ENCODE measurements at regions not wholly inside any gene's neighbourhood (a gene's known extent, or its start where the extent isn't known, plus 50 kb on each side); places are given as distances from the start of the nearest gene placed in this dataset.

DNA sequence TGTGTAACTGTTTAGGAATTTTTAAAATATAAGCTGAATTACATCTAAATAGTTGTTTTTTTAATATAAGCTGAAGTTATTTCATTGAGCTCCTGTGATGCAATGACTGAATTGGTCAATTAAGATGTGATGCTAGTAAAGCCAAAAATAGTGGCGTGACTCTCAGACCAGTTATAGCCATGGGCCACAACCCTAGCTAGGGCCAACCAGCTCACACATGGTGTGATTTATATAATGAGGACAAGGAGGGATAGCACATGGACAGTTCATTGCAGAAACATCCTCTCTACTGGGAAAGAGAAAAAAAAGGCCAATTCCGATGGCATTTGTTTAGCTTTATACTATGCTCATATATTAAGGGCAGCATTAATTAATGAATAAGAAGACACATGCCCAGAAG, 119.3 kb upstream of the PROX1 start:
- DNase-seq (ENCODE audit: low read depth in 2 of 2) = no peak

DNA sequence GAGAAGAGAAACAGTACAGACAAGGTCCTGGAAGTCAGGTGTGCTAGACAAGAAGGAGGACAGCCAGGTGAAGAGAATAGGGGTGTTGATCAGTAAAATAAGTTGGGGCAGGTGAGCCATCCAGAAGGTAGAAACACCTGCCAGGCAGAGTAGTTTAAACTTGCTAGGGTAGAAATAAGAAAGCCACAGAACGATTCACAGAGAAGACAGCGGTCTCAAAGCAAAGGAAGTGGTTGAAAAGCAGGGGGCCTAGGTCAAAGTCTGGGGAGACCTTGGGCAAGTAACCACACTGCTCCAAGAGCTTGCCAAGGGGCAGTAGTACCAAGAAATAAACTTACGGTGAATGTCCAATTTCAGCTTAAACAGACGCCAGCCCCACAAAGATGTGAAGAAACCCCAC, 116.6 kb upstream of the PROX1 start:
- no peak for DNase-seq (ENCODE audit: low read depth in 2 of 2)

DNA sequence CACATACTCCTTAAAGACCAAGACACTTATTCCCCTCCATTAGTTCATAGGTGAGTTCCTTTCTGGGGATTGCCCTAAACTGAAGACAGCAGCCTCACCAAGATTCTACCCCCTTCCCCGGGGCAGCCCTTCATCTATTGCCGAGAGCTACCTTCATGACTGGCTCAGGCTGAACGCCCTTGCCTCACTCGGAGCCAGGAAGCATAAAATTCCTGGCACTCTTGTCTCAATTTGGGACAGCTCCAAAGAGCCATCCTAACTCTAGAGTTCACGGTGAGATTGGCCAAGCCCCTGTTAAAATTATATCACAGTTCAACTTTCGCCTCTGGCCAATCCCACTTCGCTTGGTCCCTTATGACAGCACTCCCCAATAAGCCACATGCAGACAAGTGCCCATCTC, 113.0 kb upstream of the PROX1 start:
- no peak for DNase-seq (ENCODE audit: low read depth in 2 of 2)

DNA sequence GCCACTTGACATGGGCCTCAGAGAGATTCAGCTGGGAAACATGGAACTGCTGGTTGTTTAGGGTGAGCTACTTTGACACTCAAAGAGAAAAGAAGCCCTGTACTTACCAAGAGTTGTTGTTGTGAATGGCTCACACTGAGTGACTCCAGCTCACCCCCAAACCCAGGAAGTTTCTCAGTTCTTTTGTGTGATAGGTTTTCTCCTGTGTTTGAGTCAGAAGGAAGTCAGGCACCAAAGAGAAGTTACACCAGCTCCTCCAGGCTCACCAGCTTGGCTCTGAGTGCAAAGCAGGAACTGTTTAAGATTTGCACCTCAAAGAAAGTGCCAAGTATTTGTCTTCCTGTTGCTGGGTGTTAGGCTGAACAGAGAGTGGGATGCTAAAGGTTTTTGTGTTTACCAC, 111.2 kb upstream of the PROX1 start:
- DNase-seq (ENCODE audit: low read depth in 2 of 2) = no peak

DNA sequence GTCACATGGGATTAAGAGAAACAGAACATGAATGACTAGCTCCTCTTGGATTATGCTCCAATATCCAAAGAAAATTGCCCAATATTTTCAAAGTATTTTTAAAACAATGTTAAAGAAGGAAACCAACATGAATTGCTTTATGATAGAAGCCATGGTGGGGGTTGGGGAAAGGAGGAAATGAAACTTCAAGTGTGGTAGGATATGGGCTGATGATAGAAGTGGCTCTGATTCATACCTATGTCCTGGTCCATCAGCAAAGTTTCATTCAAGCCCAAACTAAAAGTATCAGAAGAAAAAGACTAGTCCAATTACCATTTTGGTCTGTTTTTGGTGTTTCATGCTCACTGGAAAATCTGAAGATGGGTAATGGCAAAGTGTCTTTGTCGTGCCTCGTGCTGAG, 104.2 kb upstream of the PROX1 start:
- DNase-seq (ENCODE audit: low read depth in 2 of 2) = no peak

DNA sequence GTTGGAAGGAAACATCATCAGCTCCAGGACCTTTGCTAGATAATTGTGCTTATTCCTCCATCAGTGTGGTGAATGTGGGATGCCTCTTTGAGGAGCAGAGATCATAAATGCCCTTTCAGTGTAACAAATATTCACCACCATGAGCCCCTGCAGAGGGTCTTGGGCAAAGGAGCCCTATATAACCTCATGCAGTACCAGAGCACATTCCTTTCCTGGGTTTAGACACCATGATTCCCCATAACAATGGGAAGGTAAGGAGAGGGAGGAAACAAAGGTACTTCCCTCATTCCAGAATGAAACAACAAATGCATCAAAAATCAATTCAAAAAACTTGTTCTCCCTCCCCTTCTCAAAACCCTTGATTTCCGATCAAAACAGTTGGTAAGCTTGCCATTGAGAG, 103.4 kb upstream of the PROX1 start:
- DNase-seq (ENCODE audit: low read depth in 2 of 2) = no peak

DNA sequence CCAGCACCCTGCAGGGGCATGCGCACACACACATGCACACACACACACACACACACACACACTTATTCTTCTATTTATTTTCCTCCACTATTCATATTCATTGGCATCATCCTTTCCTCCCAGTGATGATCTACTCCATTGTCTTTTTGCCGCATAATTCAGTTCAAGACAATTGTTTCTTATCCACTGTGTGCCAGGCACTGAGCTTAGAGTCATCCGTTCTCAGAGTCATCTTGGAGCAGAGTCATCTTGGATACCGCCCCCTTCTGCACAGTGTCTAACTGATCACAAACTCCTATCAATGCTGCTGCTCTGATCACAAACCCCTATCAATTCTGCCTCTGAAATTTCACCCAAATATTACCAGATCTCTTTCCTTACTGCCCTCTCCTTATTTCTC, 102.8 kb upstream of the PROX1 start:
- no peak for DNase-seq (ENCODE audit: low read depth in 2 of 2)

DNA sequence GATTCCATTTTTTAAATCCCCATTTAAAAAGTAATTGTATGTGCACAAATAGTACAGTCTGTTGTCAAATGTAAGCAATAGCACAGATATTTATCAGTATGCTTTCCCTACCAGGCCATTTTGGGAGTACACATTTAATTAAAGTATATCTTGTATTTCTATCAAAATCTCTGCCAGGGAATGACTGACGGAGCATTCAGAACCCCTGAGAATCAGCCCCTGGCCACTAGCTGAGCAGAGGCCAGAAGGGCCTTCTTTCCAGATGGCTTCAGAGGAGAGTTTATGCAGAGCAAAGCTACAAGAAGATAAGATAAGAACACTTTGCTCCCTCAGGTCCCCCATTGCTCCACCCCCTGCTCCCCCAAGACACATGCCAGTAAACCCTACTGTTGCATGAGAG, 99.9 kb upstream of the PROX1 start:
- DNase-seq (ENCODE audit: low read depth in 2 of 2) = no peak

DNA sequence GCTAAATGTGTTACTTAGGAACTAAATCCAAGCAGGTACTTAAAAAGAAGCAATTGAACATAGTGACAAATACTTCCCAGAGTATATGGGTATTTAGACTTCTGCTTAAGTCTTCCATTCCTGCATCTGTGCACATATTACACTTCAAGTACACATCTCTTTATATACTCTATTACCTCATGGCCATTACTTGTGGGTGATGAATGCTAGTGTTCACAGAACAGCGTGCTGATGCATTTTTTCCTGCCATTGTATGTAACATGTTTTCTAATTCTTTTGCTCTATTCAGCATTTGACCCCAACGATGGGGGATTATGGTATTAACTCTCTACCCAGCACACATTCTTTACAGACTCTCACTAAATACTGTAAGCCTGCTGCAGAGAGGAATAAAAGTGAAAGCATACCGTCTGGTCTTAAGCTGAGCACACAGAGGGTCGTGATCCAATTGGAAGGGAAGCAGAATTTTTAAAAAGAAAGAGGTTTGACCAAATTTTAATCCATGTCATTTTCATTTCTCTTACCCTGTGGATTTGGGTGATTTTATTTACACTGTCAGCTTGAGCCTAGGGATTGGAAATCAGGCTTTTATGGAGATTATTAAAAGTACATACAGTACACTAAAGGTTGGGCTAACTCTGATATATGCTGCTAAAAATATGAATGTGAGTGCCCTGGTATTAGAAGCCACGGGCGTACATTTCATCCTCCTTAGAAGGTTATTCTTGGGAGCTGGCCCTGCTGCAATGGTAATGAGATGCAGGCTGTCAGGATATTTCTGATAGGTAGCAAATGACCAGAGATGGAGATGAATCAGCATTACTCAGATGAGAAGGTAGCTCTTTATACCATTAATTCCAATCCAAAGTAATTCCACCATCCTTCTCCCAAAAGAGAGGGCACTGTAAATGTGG, 95.5 kb upstream of the PROX1 start:
- no peak for DNase-seq (ENCODE audit: low read depth in 2 of 2)

DNA sequence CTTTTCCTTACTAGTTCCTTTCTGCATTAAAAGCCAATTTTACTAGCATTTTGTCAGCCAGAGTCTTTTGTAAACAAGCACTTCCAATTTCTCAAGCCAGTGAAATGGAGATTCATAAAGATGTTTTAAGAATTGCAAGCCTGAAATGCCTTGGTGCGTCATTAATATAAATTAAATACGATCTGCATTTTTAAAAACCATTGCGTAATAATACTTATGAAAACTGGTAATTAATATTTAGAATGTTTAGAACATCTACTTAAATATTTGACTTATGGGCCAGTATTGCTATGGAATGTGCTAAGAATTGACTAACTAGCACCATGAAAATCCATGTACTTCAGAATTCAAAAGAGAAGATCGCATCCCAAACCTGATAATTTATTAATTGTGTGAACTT, 89.1 kb upstream of the PROX1 start:
- no peak for DNase-seq (ENCODE audit: low read depth in 2 of 2)

DNA sequence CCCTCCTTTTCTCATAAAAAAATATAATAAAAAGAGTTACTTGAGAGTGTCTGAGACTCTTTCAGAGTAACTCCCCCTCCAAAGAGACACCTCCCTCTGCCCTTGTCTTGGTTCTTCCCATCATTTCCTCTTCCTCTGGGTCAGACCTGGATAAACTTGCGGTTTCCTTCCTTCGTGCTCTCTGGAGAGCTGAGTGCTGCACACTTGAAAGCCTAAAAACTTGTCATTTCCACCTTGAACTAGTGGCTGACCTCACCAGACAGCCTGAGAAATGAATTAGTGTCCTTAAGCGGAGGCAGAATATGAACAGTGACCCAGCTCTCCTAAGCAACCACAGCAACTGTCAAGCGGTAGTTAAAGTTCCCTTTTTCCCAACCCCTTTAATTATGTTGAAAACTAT, 88.4 kb upstream of the PROX1 start:
- no peak for DNase-seq (ENCODE audit: low read depth in 2 of 2)

DNA sequence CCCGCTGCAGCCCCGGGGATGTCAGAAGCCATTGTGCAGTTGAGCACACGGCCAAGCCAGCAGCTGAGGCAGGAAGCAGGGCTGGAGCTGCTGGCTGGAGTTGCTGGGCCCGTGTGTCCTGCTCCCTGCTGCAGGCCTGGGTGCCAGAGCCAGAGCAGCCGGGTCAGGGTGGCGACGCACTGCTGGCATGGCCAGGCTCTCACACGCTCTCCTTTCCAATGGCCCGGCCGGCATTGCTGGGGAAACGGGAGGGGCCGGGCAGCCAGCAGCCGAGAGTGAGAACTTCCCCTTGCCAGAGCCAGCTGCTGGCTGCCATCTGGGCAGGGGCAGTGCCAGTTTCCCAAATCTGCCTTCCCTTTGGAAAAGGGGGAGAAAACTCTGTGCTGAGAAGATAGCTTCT, 82.4 kb upstream of the PROX1 start:
- no peak for DNase-seq (ENCODE audit: low read depth in 2 of 2)

DNA sequence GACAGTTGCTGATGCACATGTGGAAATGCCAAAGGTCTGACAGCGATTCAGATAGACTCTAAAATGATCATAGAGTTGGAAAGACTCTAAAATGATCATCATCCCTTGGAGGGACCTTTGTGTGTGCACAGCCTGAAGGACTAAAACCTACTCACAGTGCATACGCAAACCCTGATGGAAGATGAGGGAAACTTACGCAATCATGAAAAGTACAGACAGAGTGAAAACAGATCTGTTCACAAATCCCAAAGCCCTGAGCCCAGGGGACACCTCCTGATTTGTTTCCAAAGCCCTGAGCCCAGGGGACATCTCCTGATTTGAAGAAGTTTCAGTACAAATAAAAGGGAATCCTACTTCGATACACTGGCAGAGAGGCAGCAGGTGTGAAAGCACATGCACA, 79.3 kb upstream of the PROX1 start:
- DNase-seq (ENCODE audit: low read depth in 2 of 2) = no peak

DNA sequence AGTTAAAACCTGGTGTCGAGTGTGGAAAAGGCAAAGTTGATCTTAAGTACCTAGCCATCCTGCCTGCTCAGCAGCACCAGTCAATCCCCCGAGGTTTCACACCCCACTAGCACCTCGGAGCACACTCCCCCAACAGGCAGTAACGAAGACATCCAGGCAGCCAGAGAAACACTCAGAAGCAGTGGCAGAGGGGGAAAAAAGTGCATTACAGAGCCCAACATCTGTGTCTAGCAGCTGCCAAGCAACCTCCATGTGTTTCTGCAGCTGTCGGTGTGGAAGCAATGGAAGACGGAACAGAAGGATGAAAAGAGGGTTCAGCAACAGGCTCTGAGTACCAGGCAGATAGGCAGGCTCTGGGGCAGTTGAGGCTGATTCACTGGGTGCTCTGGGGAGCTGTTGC, 73.4 kb upstream of the PROX1 start:
- DNase-seq (ENCODE audit: low read depth in 2 of 2) = no peak

DNA sequence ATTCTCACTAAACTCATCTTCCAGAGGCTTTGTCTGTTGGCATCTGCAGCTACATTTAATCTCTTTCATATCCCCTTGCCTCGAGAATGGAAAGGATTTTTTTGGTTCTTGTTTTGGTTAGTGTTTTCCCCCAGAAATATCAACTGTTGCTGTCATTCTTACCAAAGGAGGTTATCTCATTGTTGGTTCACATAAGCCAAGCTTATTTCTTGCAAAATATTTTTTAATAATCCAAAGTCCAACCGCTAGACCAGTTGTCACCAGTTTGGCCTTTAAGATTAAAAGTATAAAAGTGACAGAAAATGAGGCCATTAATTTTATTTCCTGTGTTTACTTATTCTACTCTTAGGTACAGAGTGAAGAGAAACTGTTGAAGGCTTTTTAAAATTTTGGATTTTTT, 66.5 kb upstream of the PROX1 start:
- no peak for DNase-seq (ENCODE audit: low read depth in 2 of 2)

DNA sequence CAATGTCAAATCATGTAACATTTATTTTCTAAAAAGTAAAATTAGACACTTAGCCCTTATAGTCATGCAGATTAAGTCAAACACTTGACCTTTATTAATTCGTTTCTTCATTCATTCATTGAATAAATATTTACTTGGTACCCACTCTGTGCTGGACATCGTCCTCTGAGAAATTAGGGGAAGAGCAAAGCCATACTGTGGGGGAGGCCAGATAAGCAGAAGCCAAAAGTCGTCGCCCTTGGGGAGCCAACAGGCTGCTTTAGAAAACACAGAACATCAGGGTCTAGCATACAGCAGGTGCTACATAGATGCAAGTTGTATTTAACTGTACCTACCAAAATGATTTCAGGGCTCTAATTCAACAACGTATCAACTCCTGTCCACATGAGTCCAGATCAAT, 66.1 kb upstream of the PROX1 start:
- no peak for DNase-seq (ENCODE audit: low read depth in 2 of 2)

DNA sequence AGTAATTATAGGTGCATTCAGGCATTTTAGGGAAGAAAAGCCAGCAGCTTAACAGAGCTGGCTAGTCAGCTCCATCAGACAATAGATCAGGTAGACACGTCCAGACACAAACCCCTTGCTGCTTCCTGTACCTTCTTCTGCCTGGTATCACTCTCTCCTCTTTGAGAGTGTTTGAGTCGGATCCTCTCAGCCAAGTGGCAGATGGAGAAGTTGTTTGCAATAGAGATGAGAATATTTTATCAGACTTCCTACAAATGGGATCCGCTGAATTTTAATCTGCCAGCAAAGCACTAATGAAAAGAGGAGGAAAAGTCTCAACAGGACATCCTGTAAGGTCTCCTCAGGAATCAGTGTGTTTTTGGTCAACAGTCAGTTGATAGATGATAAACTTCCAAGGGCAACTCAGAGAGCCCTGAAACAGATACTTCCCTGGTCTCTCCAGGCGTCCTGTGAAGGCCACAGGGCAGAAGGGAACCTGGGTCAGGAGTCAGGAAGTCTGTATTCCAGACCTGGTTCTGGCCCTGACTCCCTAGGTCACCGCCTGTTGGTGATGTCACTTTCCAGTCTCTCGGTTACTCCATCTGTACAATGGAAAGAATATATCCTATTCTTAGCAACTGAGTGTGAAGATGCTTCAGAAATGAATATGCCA, 62.1 kb upstream of the PROX1 start:
- no peak for DNase-seq (ENCODE audit: low read depth in 2 of 2)

DNA sequence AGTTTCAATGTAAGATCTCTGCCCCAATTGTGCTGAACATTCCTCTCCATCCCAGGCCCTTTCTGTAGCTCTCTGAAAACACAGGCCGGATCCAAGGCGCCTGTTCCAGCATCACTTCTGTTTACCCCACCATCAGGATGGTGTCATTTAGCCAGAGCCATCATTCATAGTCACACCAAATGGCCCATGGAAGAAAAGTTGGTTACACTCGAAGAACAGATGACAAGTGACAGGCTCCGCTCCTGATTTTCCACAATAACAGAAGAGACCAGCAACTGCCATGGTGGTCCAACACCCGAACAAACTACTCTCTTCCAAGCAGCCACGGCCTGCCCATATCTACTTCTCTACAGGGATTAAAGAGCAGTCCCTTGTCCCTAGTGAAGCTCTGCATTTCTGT, 59.9 kb upstream of the PROX1 start:
- no peak for DNase-seq (ENCODE audit: low read depth in 2 of 2)

DNA sequence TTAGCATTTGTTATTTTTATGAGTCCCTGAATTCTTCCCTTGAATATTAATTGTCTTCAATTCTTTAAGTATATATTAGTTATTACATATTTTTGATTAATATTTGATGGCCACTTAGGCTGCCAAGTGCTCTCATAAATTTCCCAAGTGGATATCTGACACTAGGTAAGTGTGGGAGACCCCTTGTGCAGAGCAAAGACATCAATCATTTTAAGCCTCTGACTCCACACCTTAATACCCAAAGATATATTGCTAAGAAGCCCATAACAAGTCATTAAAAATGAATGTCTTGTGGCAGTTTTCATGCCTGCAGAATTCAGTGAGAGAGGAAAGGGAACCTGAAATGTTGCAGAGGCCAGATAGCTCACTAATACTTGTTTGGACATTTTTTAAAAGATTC, 58.4 kb upstream of the PROX1 start:
- no peak for DNase-seq (ENCODE audit: low read depth in 2 of 2)

DNA sequence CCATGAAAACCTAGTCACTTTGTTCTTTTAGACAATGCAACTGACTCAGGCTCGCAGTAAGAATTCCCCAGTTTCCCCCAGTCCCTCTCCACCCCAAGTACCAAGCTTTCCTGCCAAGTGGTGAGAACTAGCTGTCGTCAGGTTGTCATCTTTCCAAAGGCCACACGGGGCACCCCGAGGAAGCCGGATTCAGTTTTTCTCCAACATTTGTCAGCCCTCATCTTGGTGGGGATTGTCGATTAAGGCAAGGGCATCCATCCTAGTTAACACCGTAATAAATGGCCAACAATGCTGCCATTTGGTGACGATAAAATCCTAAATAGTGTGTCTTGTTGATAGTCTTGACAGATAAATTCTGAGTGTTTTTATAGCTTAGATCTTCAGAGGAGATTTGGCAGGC, 55.9 kb upstream of the PROX1 start:
- DNase-seq (ENCODE audit: low read depth in 2 of 2) = no peak

DNA sequence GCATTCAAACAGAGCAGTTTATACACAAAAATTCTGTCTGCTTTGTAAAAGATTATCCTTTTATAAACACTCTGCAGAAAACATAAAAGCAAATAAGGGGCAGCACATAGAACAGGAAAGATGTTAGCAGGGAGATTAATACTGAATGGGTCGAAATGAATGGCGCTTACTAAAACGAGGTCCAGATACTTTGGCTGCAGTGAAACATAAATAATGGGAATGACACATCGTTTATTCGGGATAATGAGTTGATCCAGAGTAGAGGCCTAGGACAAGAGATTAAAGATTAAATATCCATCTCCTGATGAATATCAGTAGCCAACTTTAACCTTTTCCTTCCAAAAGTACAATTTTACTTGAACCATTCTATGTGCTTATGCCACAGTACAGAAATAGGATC, 54.4 kb upstream of the PROX1 start:
- DNase-seq (ENCODE audit: low read depth in 2 of 2) = no peak

DNA sequence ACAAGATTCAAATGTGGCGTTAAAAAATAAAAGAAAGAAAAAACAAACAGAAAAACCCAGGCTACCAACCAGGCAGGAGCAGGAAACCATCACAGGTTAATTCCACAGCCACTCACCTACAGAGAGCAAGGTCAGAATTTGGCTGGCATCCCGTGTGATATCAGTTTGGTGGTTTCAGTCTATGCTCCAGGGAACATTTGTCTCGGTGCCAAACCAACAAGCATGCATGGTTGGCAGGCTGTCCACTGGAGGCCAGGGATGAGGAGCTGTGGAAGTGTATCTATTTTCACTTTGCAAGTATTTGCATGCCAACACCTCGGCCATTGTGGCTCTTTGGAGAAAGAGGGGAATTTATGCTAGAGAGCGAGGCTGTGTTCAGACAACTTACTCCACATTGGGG, 53.1 kb upstream of the PROX1 start:
- DNase-seq (ENCODE audit: low read depth in 2 of 2) = no peak

DNA sequence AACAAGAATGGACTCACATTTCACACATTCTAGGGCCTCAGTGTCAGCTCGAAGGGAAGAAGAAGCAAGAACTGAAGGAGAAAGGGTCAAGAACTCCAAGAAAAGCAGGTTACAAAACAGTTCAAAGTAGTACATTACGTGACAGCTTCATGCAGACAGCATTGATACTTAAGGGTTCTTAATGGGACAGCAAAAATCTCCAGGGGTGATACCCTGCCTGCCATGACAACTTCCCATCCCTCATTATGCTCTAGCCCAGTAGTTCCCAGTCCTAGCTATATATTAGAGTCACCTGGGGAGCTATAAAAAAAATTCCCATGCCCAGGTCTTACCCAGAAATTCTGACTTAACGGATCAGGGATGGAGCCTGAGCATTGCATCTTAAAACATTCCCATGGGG, 51.2 kb upstream of the PROX1 start:
- no peak for DNase-seq (ENCODE audit: low read depth in 2 of 2)
